Ovary (tissue), 7 donors: ENCODE measurements at regions not wholly inside any gene's neighbourhood (a gene's known extent, or its start where the extent isn't known, plus 50 kb on each side); places are given as distances from the start of the nearest gene placed in this dataset. TPM values are rescaled to one million over a fixed set of nuclear protein-coding genes. Genes with fewer than 3 reads are reported as not detected.
"Not testable (repeated sequence)": the region's sequence is repeated elsewhere in the genome, so short reads cannot be mapped to it uniquely, and the experiment has no call there.

Experiments used
- DNase-seq, 5 donors: peaks; one replicate each; pipeline ENCODE4 v3.0.0-alpha.2; 2019 to 2020
- H3K27ac ChIP-seq, 2 donors: fragments of 200-600 bp; one replicate each; pipeline versions ENCODE4 v1.5.1 to v1.8.0; 2019 to 2022
- H3K27me3 ChIP-seq: fragments of 200-600 bp; one replicate; pipeline ENCODE4 v1.8.0; 2022
- H3K36me3 ChIP-seq: fragments of 200-600 bp; sonication (generic); one replicate; pipeline ENCODE4 v1.5.1; 2019
- H3K4me1 ChIP-seq: one replicate; pipeline ENCODE4 v1.8.1; 2013; ENCODE audit warnings: mild to moderate bottlenecking, moderate library complexity; ENCODE audit not compliant: insufficient read depth
- H3K4me3 ChIP-seq: fragments of 200-600 bp; sonication (generic); one replicate; pipeline ENCODE4 v1.5.1; 2017
- H3K9me3 ChIP-seq, 2 donors: fragments of 200-600 bp in 1 of 2; sonication (generic) in 1 of 2; one replicate each; pipeline versions ENCODE4 v1.5.1 to v1.8.1; 2013 to 2019; ENCODE audit warnings: mild to moderate bottlenecking in 1 of 2, moderate library complexity in 1 of 2
- CTCF ChIP-seq, 3 donors: fragments of 450-650 bp in 2 of 3; fragments of 200-600 bp in 1 of 3; IDR thresholded peaks; one replicate each; pipeline versions ENCODE4 v1.5.1 to v1.8.0; 2016 to 2022; ENCODE audit warnings: antibody characterized with exemption in 3 of 3, mild to moderate bottlenecking in 1 of 3
- EP300 ChIP-seq: sonication (generic); formaldehyde crosslinking; IDR thresholded peaks from one replicate; pipeline ENCODE4 v1.6.1; 2017; ENCODE audit warnings: antibody characterized with exemption
- POLR2A ChIP-seq: fragments of 450-650 bp; IDR thresholded peaks from one replicate; pipeline ENCODE4 v1.6.1; 2017; ENCODE audit warnings: antibody characterized with exemption, mild to moderate bottlenecking, moderate library complexity
- WGBS, 3 donors: extraction: QIAGEN DNeasy Blood & Tissue Kit in 1 of 3; methylation state at CpG; one replicate each; pipeline versions ENCODE4 v1.1.5 to v1.1.7; 2013 to 2017; 5-methylcytosine and 5-hydroxymethylcytosine counted together
- intact Hi-C, 4 donors: fragments of 100-400 bp; cut with DNase I; formaldehyde crosslinking; loops; one replicate each; pipeline versions ENCODE4 v1.11.0 to v1.15.1; 2022 to 2023
- small RNA-seq: library from RNA; depleted of rRNA; stranded (forward); fragments of <200 nt; gene quantifications from one replicate; pipeline ENCODE3, GENCODE V24; 2016
- donor health status: DM: no; HTN: no; CAD: no; lungs with moderate emphysema.
- donor health status: DM: no; HTN: no; CAD: no.
- donor health status: Bipolar disorder and iron deficiency.
- donor health status: DM: no; HTN: no; CAD: no.
- donor health status: DM: yes; HTN: yes; CAD: no.

GRCh38 chrX:87409113-87409841, 108.3 kb upstream of the KLHL4 start:
- Histone ChIP-seq H3K9me3 (no peaks in the 10 kb centered on the region), H3K36me3 (no peaks in the 10 kb centered on the region), H3K27me3 (no peaks in the 10 kb centered on the region), H3K4me1 (peaks cover 1% of the 10 kb centered on the region), H3K27ac (peak overlapping the region in 1 of 2 donors; percentile 8), H3K4me3 (no peak overlapping the region)
- intact Hi-C loops: no loop called here
- 16 to 18% (median 18%) methylated on average over 7 of the region's 7 CpGs for WGBS, 3 donors
- TF ChIP-seq CTCF (IDR thresholded peaks at IDR 0.05) (no peak), EP300 (no peak), POLR2A (no peak)
- peak; percentile 74 to 86 (median 83) for DNase-seq

- Histone ChIP-seq H3K27me3 (no peaks in the 10 kb centered on the region), H3K9me3 (no peaks in the 10 kb centered on the region), H3K4me1 (no peaks in the 10 kb centered on the region), H3K4me3 (no peak overlapping the region), H3K27ac (no peak overlapping the region), H3K36me3 (no peaks in the 10 kb centered on the region)
- no peak for DNase-seq
- TF ChIP-seq CTCF (IDR thresholded peaks at IDR 0.05) (no peak), POLR2A (no peak), EP300 (no peak)
- intact Hi-C loops: no loop called here
- 64 to 80% (median 73%) methylated on average over 3 of the region's 3 CpGs for WGBS, 3 donors
Observed at GRCh38 chrX:87425618-87426017, 92.0 kb upstream of the KLHL4 start.

GRCh38 chrX:87434618-87435017, 83.0 kb upstream of the KLHL4 start:
- no peaks in the 10 kb centered on the region for H3K27me3 ChIP-seq
- DNase-seq: no peak
- H3K4me3 ChIP-seq: no peak overlapping the region
- H3K9me3 ChIP-seq: no peaks in the 10 kb centered on the region
- no peaks in the 10 kb centered on the region for H3K36me3 ChIP-seq
- intact Hi-C loops: no loop called here
- no peak overlapping the region for H3K27ac ChIP-seq
- WGBS, 3 donors: 71 to 75% (median 75%) methylated on average over 4 of the region's 4 CpGs
- H3K4me1 ChIP-seq: no peaks in the 10 kb centered on the region
- TF ChIP-seq CTCF (IDR thresholded peaks at IDR 0.05): no peak
- no peak for TF ChIP-seq POLR2A
- TF ChIP-seq EP300: no peak

GRCh38 chrX:87448613-87449012, 69.0 kb upstream of the KLHL4 start:
- H3K4me1 ChIP-seq, H3K27ac ChIP-seq, H3K9me3 ChIP-seq, H3K4me3 ChIP-seq, DNase-seq, H3K27me3 ChIP-seq, intact Hi-C loops, H3K36me3 ChIP-seq: not testable (repeated sequence)
- 77 to 95% (median 88%) methylated on average over 10 of the region's 10 CpGs for WGBS, 3 donors

GRCh38 chrX:87465757-87466156, 51.8 kb upstream of the KLHL4 start:
- intact Hi-C loops, H3K9me3 ChIP-seq, H3K4me3 ChIP-seq, H3K36me3 ChIP-seq, H3K27ac ChIP-seq, H3K4me1 ChIP-seq, DNase-seq, H3K27me3 ChIP-seq: not testable (repeated sequence)
- WGBS, 3 donors: 85 to 88% (median 85%) methylated on average over 18 to 22 of the region's 23 CpGs

Small RNA genes lying in the stretch of these regions (small RNA-seq; reads per million reads assigned to genes)
- gene Z96811.1: not detected
